Testis (tissue), 2 donors: ENCODE measurements at regions not wholly inside any gene's neighbourhood (a gene's known extent, or its start where the extent isn't known, plus 50 kb on each side); places are given as distances from the start of the nearest gene placed in this dataset.

Source experiments
- DNase-seq: peaks from one replicate; pipeline ENCODE4 v3.0.0-alpha.2; 2019
- H3K27ac ChIP-seq, 2 donors: fragments of 200-600 bp; sonication (generic); one replicate each; pipeline ENCODE4 v1.5.1; 2019
- H3K27me3 ChIP-seq: fragments of 200-600 bp; sonication (generic); one replicate; pipeline ENCODE4 v1.5.1; 2019
- H3K36me3 ChIP-seq: fragments of 200-600 bp; sonication (generic); one replicate; pipeline ENCODE4 v1.5.1; 2017; ENCODE audit warnings: low read depth; ENCODE audit errors: missing control alignments
- H3K4me1 ChIP-seq: fragments of 200-600 bp; sonication (generic); one replicate; pipeline ENCODE4 v1.5.1; 2019
- H3K4me3 ChIP-seq, 2 donors: fragments of 200-600 bp; sonication (generic); one replicate each; pipeline ENCODE4 v1.5.1; 2017 to 2019
- H3K9me3 ChIP-seq: fragments of 200-600 bp; sonication (generic); one replicate; pipeline ENCODE4 v1.5.1; 2017
- POLR2A ChIP-seq: fragments of 450-650 bp; IDR thresholded peaks from one replicate; pipeline ENCODE4 v1.6.1; 2017; ENCODE audit warnings: antibody characterized with exemption, mild to moderate bottlenecking, moderate library complexity
- WGBS, 2 donors: methylation state at CpG; one replicate each; pipeline ENCODE4 v1.1.5; 2018; 5-methylcytosine and 5-hydroxymethylcytosine counted together
- intact Hi-C: fragments of 100-400 bp; cut with DNase I; formaldehyde crosslinking; loops from one replicate; pipeline ENCODE4 v1.15.1; 2023; ENCODE audit warnings: low total_unique reads
- TF ChIP-seq, protein P1 (sequence below), 3 experiments: fragments of 450-650 bp in 2 of 3; fragments of 200-600 bp in 1 of 3; sonication (generic) in 1 of 3; IDR thresholded peaks; one replicate each; pipeline ENCODE4 v1.5.1; 2016 to 2019; ENCODE audit warnings: antibody characterized with exemption in 3 of 3, mild to moderate bottlenecking in 2 of 3, moderate library complexity in 1 of 3

DNA sequence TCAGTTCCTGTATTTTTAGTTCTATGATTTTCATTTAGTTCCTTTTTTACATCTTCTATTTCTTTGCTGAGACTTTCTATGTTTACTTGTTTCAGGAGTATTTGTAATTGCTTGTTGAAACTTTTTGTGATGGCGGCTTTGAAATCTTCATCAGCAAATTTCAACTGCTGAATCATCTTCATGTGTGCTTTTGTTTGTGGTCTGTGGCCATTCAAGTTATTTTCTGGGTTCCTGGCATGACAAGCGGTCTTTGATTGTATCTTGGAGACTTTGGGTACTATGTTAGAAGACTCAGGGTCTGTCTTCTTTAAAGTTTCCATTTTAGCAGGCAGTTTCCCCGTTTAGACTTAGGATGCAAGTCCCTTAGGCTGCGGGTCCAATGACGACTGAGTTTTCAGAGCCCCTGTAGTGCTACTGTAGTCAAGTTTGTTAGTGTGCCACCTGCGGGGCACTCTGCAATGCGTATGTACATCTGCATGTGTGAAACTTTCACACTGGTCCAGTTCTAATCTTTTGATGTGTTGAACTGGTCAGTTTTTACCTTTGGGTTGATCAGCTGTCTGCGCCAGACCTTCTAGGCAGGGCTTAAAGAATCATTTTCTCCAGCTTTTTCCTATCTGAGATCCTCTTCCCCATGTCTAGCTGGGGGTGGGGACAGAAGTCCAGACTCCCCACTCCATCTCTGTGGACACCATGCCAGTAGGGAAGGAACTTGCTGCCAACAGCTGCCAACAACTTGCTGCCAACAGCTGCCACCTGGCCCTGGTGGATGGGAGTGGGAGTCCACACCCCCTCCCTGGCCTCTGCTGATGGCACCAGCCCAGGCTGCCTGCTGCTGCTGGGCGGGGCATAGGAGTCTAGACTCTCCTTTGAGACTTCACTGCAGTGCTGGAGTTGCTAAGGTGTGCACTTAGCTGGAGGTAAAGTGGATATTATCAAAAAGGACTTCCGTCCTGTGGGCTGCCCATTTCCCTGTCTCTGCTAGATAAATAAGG is 190.9 kb downstream of the TJP1 start:
- H3K27me3 ChIP-seq: no peaks in the 10 kb centered on the region
- no peak for TF ChIP-seq POLR2A
- peaks cover 9% of the 10 kb centered on the region for H3K4me1 ChIP-seq
- no peaks in the 10 kb centered on the region for H3K9me3 ChIP-seq
- no peaks in the 10 kb centered on the region for H3K36me3 ChIP-seq
- intact Hi-C loops: no loop called here
- no peak for DNase-seq
- 75 to 78% methylated on average over 9 to 10 of the region's 10 CpGs for WGBS, 2 donors
- no peak overlapping the region for H3K27ac ChIP-seq
- no peak overlapping the region for H3K4me3 ChIP-seq

- no peak overlapping the region for H3K4me3 ChIP-seq
- H3K9me3 ChIP-seq: no peaks in the 10 kb centered on the region
- no peaks in the 10 kb centered on the region for H3K36me3 ChIP-seq
- TF ChIP-seq POLR2A: no peak
- TF ChIP-seq, protein P1, sequence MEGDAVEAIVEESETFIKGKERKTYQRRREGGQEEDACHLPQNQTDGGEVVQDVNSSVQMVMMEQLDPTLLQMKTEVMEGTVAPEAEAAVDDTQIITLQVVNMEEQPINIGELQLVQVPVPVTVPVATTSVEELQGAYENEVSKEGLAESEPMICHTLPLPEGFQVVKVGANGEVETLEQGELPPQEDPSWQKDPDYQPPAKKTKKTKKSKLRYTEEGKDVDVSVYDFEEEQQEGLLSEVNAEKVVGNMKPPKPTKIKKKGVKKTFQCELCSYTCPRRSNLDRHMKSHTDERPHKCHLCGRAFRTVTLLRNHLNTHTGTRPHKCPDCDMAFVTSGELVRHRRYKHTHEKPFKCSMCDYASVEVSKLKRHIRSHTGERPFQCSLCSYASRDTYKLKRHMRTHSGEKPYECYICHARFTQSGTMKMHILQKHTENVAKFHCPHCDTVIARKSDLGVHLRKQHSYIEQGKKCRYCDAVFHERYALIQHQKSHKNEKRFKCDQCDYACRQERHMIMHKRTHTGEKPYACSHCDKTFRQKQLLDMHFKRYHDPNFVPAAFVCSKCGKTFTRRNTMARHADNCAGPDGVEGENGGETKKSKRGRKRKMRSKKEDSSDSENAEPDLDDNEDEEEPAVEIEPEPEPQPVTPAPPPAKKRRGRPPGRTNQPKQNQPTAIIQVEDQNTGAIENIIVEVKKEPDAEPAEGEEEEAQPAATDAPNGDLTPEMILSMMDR (IDR thresholded peaks at IDR 0.05): no peak
- intact Hi-C loops: no loop called here
- DNase-seq: no peak
- WGBS, 2 donors: 79 to 82% methylated on average over 8 of the region's 8 CpGs
- H3K27me3 ChIP-seq: no peaks in the 10 kb centered on the region
- no peak overlapping the region for H3K27ac ChIP-seq
- H3K4me1 ChIP-seq: no peaks in the 10 kb centered on the region
These were observed 198.0 kb downstream of the TJP1 start for GRCh38 chr15:29624271-29624670.

GRCh38 chr15:29623116-29623639 is 199.1 kb downstream of the TJP1 start:
- Histone ChIP-seq H3K4me3 (no peak overlapping the region), H3K4me1 (no peaks in the 10 kb centered on the region), H3K9me3 (no peaks in the 10 kb centered on the region), H3K27ac (no peak overlapping the region), H3K27me3 (no peaks in the 10 kb centered on the region), H3K36me3 (no peaks in the 10 kb centered on the region)
- no peak for TF ChIP-seq POLR2A
- TF ChIP-seq, protein P1 (IDR thresholded peaks at IDR 0.05): no peak
- 68 to 81% methylated on average over 6 of the region's 6 CpGs for WGBS, 2 donors
- intact Hi-C loops: no loop called here
- DNase-seq: no peak

DNA sequence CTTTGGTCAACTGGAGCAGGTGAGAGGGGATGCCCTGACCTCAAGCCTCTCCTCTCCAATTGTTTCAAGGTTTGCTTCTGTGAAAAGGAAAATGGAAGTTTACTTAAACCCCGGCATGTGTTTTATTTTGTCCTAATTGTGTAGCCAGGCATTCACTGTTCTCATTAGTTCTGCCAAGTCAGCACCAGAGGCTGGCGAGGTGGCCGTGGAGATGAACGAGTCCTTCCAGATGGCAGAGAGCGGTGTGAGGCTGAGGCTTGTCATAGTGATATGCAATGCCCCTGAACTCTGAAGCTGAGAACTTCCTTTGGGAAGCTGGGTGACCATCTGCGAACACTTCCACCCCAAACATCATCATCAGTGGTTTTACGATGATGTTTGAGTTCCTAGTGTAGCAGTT is 199.6 kb downstream of the TJP1 start:
- no peaks in the 10 kb centered on the region for H3K9me3 ChIP-seq
- no peak for DNase-seq
- no peaks in the 10 kb centered on the region for H3K4me1 ChIP-seq
- no peak overlapping the region for H3K4me3 ChIP-seq
- 55 to 68% methylated on average over 7 of the region's 7 CpGs for WGBS, 2 donors
- H3K36me3 ChIP-seq: no peaks in the 10 kb centered on the region
- no peak for TF ChIP-seq POLR2A
- TF ChIP-seq, protein P1 (IDR thresholded peaks at IDR 0.05): no peak
- H3K27me3 ChIP-seq: no peaks in the 10 kb centered on the region
- intact Hi-C loops: no loop called here
- H3K27ac ChIP-seq: no peak overlapping the region

GRCh38 chr15:29621616-29622015 is 200.7 kb downstream of the TJP1 start:
- Histone ChIP-seq H3K27ac (no peak overlapping the region), H3K4me1 (no peaks in the 10 kb centered on the region), H3K9me3 (no peaks in the 10 kb centered on the region), H3K27me3 (no peaks in the 10 kb centered on the region), H3K4me3 (no peak overlapping the region), H3K36me3 (no peaks in the 10 kb centered on the region)
- WGBS, 2 donors: 65 to 67% methylated on average over 5 of the region's 5 CpGs
- no peak for DNase-seq
- no peak for TF ChIP-seq POLR2A
- TF ChIP-seq, protein P1 (IDR thresholded peaks at IDR 0.05): no peak
- intact Hi-C loops: no loop called here
